Skeletal muscle satellite cell (primary cell): ENCODE measurements at regions not wholly inside any gene's neighbourhood (a gene's known extent, or its start where the extent isn't known, plus 50 kb on each side); places are given as distances from the start of the nearest gene placed in this dataset.

Experiments
- H3K27me3 ChIP-seq: 2 replicates; pipeline ENCODE4 v1.7.0; 2013; ENCODE audit warnings: low read length; ENCODE audit not compliant: control insufficient read depth, insufficient read depth
- H3K36me3 ChIP-seq: 2 replicates; pipeline ENCODE4 v1.7.0; 2013; ENCODE audit warnings: mild to moderate bottlenecking, control low read depth, low read length; ENCODE audit not compliant: insufficient read depth
- H3K4me1 ChIP-seq: 2 replicates; pipeline ENCODE4 v1.7.0; 2013; ENCODE audit warnings: low read length; ENCODE audit not compliant: control insufficient read depth, insufficient read depth
- H3K4me2 ChIP-seq: 2 replicates; pipeline ENCODE4 v1.7.0; 2013; ENCODE audit warnings: mild to moderate bottlenecking, low read length
- H3K4me3 ChIP-seq: 2 replicates; pipeline ENCODE4 v1.7.0; 2013; ENCODE audit warnings: low read length
- H3K9ac ChIP-seq: 2 replicates; pipeline ENCODE4 v1.7.0; 2013; ENCODE audit warnings: mild to moderate bottlenecking, low read depth, low read length, moderate library complexity
- H3K9me3 ChIP-seq: replicated peaks from 2 replicates; pipeline ENCODE4 v1.7.0; 2013; ENCODE audit warnings: mild to moderate bottlenecking, control low read depth, low read length

DNA sequence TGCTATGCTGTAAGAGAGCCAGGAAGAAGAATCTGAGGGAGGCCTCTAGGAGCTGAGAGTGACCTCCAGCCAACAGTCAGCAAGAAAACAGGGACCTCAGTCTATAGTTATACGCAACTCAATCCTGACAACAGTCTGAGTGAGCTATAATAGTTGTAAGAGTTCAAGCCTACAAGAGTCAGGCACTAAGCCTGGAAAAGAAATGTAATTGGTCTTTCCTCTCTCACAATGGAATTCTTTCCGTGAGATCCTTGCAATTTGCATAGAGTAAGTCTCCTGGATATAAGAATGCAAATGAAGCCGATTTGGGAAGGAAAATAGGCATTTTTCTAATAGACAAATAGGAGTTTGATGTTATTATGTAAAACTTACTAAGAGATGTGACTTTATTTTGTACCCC is 1332.6 kb upstream of the CELF4 start:
- Histone ChIP-seq H3K9me3 (peaks cover 5% of the 10 kb centered on the region), H3K4me3 (no peak overlapping the region), H3K9ac (no peak overlapping the region), H3K36me3 (no peaks in the 10 kb centered on the region), H3K4me2 (no peak overlapping the region), H3K27me3 (no peaks in the 10 kb centered on the region), H3K4me1 (no peaks in the 10 kb centered on the region)

DNA sequence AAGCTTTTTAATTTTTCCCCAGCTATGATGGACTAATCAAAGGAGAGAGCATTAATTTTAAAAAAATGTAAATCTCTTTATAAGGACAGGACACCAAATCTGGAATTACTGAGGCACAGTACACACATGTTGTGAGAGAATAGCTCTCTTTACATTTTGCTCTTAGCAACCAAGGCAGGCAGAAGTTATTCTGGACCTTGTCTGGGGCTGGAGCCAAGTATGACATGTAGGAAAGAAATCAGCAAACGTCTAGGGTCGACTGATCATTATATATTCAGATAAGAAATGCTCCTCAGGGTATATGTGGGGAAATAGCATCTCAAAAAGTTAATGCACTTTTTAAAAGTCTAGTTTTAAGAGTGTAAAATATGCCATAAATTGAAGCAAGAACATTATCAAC is 1330.0 kb upstream of the CELF4 start:
- no peaks in the 10 kb centered on the region for H3K27me3 ChIP-seq
- no peaks in the 10 kb centered on the region for H3K4me1 ChIP-seq
- peaks cover 3% of the 10 kb centered on the region for H3K9me3 ChIP-seq
- no peak overlapping the region for H3K4me3 ChIP-seq
- no peak overlapping the region for H3K4me2 ChIP-seq
- H3K9ac ChIP-seq, result no peak overlapping the region
- no peaks in the 10 kb centered on the region for H3K36me3 ChIP-seq

DNA sequence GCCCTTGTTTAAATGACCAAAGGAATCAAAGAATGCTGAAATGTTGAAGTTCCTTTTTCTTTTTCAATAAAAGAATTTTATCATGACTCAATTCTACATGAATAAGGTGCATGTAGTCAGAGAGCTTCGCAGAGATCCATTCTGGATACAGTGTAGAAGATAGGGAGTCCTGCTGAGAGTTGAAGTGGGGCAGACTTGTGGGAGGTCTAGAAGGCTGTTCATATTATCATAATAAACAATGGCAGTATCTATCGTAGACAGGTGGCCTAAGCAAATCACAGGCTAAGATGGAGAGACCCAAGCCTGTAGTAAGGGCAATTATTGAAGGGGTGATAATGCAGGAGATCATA is 1322.0 kb upstream of the CELF4 start:
- Histone ChIP-seq H3K4me1 (no peaks in the 10 kb centered on the region), H3K36me3 (no peaks in the 10 kb centered on the region), H3K27me3 (no peaks in the 10 kb centered on the region), H3K4me2 (no peak overlapping the region), H3K9me3 (no peaks in the 10 kb centered on the region), H3K9ac (no peak overlapping the region), H3K4me3 (no peak overlapping the region)

DNA sequence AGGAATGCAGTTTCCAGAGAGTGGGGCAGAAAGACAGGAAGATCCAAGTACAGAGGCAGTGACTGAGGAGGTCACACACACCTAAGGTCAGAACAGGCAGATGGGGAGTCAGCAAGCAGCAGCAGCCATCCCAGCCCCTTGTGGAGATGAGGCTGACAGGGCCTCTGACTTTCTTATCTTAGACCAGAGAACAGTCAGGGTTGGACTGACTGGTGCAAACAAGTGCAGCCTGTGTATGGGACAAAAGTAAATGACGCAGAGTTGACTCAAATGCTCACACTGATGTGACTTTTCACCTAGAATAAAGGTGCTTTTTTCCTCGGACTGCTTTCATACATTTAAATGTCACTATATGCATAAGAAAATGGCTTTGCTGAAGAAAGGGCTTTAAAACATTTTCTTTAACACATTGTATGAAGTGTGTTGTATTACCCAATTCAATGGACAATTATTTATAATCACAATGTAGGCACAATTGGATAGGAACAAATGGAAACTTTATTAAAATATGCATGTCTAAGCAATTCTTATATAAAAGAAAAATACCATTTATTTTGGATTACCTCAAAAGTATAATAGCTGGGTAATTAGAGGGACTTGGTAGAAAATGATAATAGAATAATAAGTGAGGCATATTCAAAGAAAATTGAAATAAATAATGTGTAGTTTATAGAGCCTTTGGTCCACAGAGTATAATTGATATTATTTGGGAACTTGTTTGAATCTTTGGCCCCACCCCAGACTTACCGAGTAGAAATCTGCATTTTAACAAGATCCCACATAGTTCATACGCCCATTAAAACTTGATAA is 1321.5 kb upstream of the CELF4 start:
- H3K4me2 ChIP-seq, result no peak overlapping the region
- H3K36me3 ChIP-seq, result no peaks in the 10 kb centered on the region
- H3K9ac ChIP-seq, result no peak overlapping the region
- H3K9me3 ChIP-seq, result no peaks in the 10 kb centered on the region
- H3K27me3 ChIP-seq, result no peaks in the 10 kb centered on the region
- no peaks in the 10 kb centered on the region for H3K4me1 ChIP-seq
- H3K4me3 ChIP-seq, result no peak overlapping the region

DNA sequence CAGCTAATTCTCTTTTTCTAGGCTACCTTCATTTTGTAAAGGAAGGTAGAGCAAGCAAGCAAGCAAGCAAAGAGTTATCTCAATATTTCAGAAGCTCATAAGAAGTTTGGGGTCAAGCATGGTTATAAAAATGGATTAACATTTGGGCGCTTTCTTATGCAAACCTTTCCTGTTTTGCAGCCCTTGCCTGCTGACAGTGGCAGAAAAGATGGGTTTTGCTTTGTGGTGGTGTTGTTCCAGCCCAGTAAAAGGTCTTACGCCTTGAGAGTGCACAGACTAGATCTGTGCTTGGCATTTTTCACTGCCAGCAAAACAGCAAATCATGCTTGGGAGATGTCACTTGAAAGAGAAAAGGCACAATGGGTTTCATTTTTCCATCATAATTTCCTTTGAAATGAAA is 1320.6 kb upstream of the CELF4 start:
- no peaks in the 10 kb centered on the region for H3K4me1 ChIP-seq
- H3K9ac ChIP-seq, result no peak overlapping the region
- H3K4me3 ChIP-seq, result no peak overlapping the region

DNA sequence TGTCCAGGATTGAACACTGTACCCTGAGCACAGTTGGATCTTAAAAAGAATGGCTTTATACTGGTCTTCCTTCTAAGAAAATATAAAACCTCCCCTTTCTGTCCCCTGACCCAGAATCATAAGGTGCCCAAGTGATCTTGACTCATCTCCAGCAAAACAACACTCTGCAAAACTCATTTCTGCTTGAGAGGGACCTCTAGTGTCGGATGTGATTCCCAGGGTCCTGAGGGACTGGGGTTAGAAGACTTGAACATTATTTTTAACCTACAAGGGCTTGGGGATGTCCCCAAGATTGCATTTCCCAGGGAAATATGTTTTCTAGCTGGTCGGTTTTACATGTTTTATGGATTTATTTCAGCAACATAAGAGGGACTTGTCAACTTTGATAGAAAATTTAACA is 1318.5 kb upstream of the CELF4 start:
- no peaks in the 10 kb centered on the region for H3K9me3 ChIP-seq

More for the DNA sequence above, 1320.6 kb upstream of the CELF4 start:
- Histone ChIP-seq H3K4me2 (no peak overlapping the region), H3K27me3 (no peaks in the 10 kb centered on the region), H3K9me3 (no peaks in the 10 kb centered on the region), H3K36me3 (no peaks in the 10 kb centered on the region)

DNA sequence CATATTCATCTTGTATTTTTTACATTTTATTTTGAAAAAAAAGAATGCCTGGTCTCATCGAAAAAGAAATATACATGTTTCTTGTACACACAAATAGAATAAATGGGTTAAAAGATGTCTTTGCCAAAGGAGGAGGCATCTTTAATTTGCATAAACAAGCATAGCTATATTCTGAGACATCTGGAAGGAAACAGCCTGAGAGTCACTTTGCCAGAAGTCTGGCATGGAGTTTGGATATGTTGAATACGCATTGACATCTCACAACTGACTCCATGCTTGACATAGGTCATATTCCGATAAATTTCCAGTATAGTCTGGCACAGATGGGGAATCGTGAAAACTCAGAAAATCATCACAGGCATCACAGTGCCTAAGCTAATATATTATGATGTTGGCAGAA is 1317.5 kb upstream of the CELF4 start:
- no peaks in the 10 kb centered on the region for H3K9me3 ChIP-seq
- no peak overlapping the region for H3K4me3 ChIP-seq
- H3K9ac ChIP-seq, result no peak overlapping the region
- no peaks in the 10 kb centered on the region for H3K4me1 ChIP-seq
- H3K36me3 ChIP-seq, result no peaks in the 10 kb centered on the region
- H3K4me2 ChIP-seq, result no peak overlapping the region
- H3K27me3 ChIP-seq, result no peaks in the 10 kb centered on the region

More for the DNA sequence above, 1318.5 kb upstream of the CELF4 start:
- H3K4me2 ChIP-seq, result no peak overlapping the region
- H3K4me1 ChIP-seq, result no peaks in the 10 kb centered on the region
- H3K36me3 ChIP-seq, result no peaks in the 10 kb centered on the region
- H3K9ac ChIP-seq, result no peak overlapping the region
- H3K4me3 ChIP-seq, result no peak overlapping the region
- H3K27me3 ChIP-seq, result no peaks in the 10 kb centered on the region

DNA sequence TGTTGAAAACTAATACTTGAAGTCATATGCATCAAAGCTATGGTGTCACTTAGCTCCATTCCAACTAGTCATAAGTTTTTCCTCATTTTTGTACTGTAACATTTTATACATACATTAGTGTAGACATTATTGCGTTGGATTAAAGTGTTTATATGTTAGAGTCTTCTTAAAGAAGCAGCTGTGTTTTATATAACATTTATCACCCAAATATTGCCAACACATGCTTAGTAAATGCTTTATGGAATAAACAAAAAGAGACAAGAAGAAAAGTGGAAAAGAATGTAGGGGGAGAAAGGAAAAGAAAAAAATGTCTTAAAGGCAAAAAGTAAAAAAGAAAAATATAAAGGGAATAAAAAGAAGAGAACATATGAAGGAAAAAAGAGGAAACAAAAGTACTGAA is 1314.3 kb upstream of the CELF4 start:
- no peaks in the 10 kb centered on the region for H3K4me1 ChIP-seq
- H3K4me3 ChIP-seq, result no peak overlapping the region
- no peaks in the 10 kb centered on the region for H3K27me3 ChIP-seq
- H3K4me2 ChIP-seq, result no peak overlapping the region
- no peaks in the 10 kb centered on the region for H3K9me3 ChIP-seq
- no peak overlapping the region for H3K9ac ChIP-seq
- H3K36me3 ChIP-seq, result no peaks in the 10 kb centered on the region

DNA sequence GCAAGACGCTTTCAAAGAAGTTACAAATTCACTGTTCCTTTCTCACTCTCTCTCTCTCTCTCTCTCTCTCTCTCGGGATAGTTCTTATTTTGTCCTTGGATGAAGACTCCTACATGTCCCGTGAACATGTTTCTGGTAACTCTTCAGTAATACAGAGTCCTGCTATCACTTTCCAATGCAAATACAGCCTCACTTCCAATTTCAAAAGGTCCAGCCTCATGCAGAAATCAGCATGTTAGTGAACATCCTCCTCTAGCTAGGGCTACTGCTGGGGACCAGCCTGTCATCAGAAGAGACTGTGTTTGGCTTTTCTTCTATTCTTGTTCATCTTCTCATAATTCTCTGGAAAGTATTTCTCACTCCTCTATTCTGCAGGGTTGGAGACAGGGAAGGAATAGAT is 1306.7 kb upstream of the CELF4 start:
- H3K4me2 ChIP-seq, result no peak overlapping the region
- H3K27me3 ChIP-seq, result no peaks in the 10 kb centered on the region
- no peaks in the 10 kb centered on the region for H3K36me3 ChIP-seq
- H3K9ac ChIP-seq, result no peak overlapping the region
- H3K4me1 ChIP-seq, result no peaks in the 10 kb centered on the region
- no peak overlapping the region for H3K4me3 ChIP-seq
- no peaks in the 10 kb centered on the region for H3K9me3 ChIP-seq

DNA sequence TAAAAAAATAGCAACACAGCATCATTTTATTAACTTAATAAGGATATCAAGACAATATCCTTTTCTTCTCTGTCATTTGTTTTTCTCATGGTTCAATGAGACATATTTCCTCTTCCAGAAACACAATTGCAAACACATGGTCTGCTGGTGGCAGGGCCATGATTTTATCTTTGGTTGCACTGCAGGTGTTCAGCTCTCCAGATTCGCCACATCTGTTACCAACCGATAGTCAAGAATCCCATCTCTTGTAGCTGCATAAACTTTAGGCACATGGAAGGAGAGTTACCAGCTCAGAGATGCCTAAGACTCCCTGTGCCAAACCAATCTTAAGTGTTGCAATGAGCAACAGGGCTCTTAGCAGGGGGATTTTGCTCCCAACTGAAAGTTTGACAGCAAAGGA is 1303.2 kb upstream of the CELF4 start:
- no peak overlapping the region for H3K4me2 ChIP-seq
- H3K9ac ChIP-seq, result no peak overlapping the region
- H3K4me1 ChIP-seq, result no peaks in the 10 kb centered on the region
- H3K36me3 ChIP-seq, result no peaks in the 10 kb centered on the region
- no peak overlapping the region for H3K4me3 ChIP-seq
- H3K27me3 ChIP-seq, result no peaks in the 10 kb centered on the region
- no peaks in the 10 kb centered on the region for H3K9me3 ChIP-seq

DNA sequence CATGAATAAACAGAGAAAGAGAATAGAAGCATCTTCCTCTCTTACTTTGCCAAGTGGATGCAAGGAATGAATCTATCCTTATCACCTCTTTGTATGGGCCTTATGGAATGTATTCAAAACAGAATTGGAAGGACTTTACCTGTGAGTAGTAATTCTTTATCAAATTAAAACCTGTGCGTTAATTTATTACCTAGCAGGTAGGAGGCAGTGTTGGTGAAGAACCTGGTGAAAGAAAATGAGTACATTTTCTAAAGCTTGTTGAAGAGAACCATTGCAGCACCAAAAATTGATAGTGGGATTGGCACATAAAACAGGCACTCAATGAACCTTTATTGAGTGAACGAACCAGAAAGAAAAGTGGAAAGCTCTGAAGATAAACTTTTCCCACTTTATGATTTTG is 1302.1 kb upstream of the CELF4 start:
- H3K27me3 ChIP-seq, result no peaks in the 10 kb centered on the region

DNA sequence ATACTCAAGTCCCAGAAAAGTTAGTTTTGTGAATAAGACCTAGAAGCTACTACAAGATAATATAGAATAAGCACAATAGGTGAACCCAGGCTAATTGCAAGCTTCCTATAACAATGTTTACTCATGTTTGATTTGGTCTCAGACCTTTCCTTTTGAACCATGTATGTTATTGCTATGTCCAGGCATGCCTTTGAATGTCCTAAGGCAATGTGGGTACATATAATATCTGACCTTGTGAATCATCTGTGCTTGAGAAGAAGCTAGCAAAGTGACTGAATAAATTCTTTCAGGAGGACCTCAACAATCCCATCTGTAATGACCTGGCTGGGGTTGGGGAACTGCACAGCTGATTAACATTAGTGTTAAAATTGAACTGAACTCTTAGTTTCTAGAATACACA is 1285.9 kb upstream of the CELF4 start:
- H3K9ac ChIP-seq, result no peak overlapping the region
- H3K4me3 ChIP-seq, result no peak overlapping the region
- H3K4me2 ChIP-seq, result no peak overlapping the region
- no peaks in the 10 kb centered on the region for H3K36me3 ChIP-seq
- H3K9me3 ChIP-seq, result no peaks in the 10 kb centered on the region
- H3K27me3 ChIP-seq, result no peaks in the 10 kb centered on the region
- H3K4me1 ChIP-seq, result no peaks in the 10 kb centered on the region

More for the DNA sequence above, 1302.1 kb upstream of the CELF4 start:
- Histone ChIP-seq H3K4me1 (no peaks in the 10 kb centered on the region), H3K4me3 (no peak overlapping the region), H3K4me2 (no peak overlapping the region), H3K36me3 (no peaks in the 10 kb centered on the region), H3K9me3 (no peaks in the 10 kb centered on the region), H3K9ac (no peak overlapping the region)
